GM23338 (cell line): ENCODE measurements at regions not wholly inside any gene's neighbourhood (a gene's known extent, or its start where the extent isn't known, plus 50 kb on each side); places are given as distances from the start of the nearest gene placed in this dataset.

Experiments
- CREB1 ChIP-seq: fragments of 250-450 bp; sonication (Bioruptor Pico); IDR thresholded peaks from 2 replicates; pipeline ENCODE4 v1.5.0; 2020; ENCODE audit warnings: low read depth, mild to moderate bottlenecking, moderate library complexity
- EZH2 ChIP-seq: fragments of 200-600 bp; sonication (generic); IDR thresholded peaks from one replicate; pipeline ENCODE4 v1.8.0; 2017; ENCODE audit warnings: antibody characterized with exemption, mild to moderate bottlenecking, low read depth; ENCODE audit not compliant: unreplicated experiment
- EZH2phosphoT487 ChIP-seq: fragments of 200-600 bp; sonication (generic); IDR thresholded peaks from one replicate; pipeline ENCODE4 v1.8.1; 2018; ENCODE audit warnings: antibody characterized with exemption; ENCODE audit not compliant: unreplicated experiment
- JUNB ChIP-seq: IDR thresholded peaks from one replicate; pipeline ENCODE4 v1.6.1; 2016; ENCODE audit warnings: antibody characterized with exemption; ENCODE audit not compliant: unreplicated experiment
- NANOG ChIP-seq: IDR thresholded peaks from 2 replicates; pipeline ENCODE4 v1.6.1; 2016; ENCODE audit warnings: antibody characterized with exemption, borderline replicate concordance
- POLR2AphosphoS5 ChIP-seq: IDR thresholded peaks from 2 replicates; pipeline ENCODE4 v1.6.1; 2016; ENCODE audit warnings: antibody characterized with exemption, low read depth
- ZNF114 ChIP-seq: fragments of 250-450 bp; sonication (Bioruptor Pico); IDR thresholded peaks from 2 replicates; pipeline ENCODE4 v1.5.0; 2020; ENCODE audit warnings: mild to moderate bottlenecking, moderate library complexity
- ZNF331 ChIP-seq: fragments of 250-450 bp; sonication (Bioruptor Pico); IDR thresholded peaks from 2 replicates; pipeline ENCODE4 v1.5.0; 2020; ENCODE audit warnings: low read depth, mild to moderate bottlenecking, moderate library complexity
- TF ChIP-seq, protein P1 (sequence below): IDR thresholded peaks from one replicate; pipeline ENCODE4 v1.6.1; 2018; ENCODE audit warnings: antibody characterized with exemption; ENCODE audit not compliant: unreplicated experiment
- TF ChIP-seq, protein P2 (sequence below), 2 experiments: fragments of 200-600 bp in 1 of 2; sonication (generic) in 1 of 2; conservative IDR thresholded peaks; 2 replicates each; pipeline versions ENCODE4 v1.5.1 to v1.6.1; 2016 to 2017; ENCODE audit warnings: antibody characterized with exemption in 2 of 2, low read depth in 2 of 2, mild to moderate bottlenecking in 2 of 2, moderate library complexity in 1 of 2
- TF ChIP-seq, protein P3 (sequence below): fragments of 250-450 bp; sonication (Bioruptor Pico); IDR thresholded peaks from 2 replicates; pipeline ENCODE4 v1.5.0; 2020; ENCODE audit warnings: mild to moderate bottlenecking, moderate library complexity
- TF ChIP-seq, protein P4 (sequence below): IDR thresholded peaks from 2 replicates; pipeline ENCODE4 v1.6.1; 2016; ENCODE audit warnings: antibody characterized with exemption

DNA sequence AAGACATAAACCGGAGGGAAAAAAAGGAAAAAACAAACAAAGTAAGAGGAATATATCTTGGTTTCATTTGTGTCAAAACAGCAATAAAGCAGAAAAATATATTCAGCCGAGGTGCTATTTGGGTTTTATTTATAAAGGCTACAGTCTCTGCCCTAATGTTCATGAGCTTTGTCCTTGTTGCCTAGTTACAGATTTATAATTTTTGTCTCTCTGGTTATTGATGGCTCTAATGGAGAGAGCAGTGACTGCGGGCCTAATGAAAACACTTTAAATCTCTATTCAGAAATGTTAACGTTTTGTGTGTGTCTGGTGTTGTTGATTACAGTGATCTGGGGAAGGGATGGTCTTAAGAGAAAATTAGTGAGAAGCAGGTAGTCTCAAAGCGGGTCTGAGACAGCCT lies 854.0 kb upstream of the LRRTM1 start:
- TF ChIP-seq, protein P1, sequence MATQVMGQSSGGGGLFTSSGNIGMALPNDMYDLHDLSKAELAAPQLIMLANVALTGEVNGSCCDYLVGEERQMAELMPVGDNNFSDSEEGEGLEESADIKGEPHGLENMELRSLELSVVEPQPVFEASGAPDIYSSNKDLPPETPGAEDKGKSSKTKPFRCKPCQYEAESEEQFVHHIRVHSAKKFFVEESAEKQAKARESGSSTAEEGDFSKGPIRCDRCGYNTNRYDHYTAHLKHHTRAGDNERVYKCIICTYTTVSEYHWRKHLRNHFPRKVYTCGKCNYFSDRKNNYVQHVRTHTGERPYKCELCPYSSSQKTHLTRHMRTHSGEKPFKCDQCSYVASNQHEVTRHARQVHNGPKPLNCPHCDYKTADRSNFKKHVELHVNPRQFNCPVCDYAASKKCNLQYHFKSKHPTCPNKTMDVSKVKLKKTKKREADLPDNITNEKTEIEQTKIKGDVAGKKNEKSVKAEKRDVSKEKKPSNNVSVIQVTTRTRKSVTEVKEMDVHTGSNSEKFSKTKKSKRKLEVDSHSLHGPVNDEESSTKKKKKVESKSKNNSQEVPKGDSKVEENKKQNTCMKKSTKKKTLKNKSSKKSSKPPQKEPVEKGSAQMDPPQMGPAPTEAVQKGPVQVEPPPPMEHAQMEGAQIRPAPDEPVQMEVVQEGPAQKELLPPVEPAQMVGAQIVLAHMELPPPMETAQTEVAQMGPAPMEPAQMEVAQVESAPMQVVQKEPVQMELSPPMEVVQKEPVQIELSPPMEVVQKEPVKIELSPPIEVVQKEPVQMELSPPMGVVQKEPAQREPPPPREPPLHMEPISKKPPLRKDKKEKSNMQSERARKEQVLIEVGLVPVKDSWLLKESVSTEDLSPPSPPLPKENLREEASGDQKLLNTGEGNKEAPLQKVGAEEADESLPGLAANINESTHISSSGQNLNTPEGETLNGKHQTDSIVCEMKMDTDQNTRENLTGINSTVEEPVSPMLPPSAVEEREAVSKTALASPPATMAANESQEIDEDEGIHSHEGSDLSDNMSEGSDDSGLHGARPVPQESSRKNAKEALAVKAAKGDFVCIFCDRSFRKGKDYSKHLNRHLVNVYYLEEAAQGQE: no peak
- TF ChIP-seq, protein P2, sequence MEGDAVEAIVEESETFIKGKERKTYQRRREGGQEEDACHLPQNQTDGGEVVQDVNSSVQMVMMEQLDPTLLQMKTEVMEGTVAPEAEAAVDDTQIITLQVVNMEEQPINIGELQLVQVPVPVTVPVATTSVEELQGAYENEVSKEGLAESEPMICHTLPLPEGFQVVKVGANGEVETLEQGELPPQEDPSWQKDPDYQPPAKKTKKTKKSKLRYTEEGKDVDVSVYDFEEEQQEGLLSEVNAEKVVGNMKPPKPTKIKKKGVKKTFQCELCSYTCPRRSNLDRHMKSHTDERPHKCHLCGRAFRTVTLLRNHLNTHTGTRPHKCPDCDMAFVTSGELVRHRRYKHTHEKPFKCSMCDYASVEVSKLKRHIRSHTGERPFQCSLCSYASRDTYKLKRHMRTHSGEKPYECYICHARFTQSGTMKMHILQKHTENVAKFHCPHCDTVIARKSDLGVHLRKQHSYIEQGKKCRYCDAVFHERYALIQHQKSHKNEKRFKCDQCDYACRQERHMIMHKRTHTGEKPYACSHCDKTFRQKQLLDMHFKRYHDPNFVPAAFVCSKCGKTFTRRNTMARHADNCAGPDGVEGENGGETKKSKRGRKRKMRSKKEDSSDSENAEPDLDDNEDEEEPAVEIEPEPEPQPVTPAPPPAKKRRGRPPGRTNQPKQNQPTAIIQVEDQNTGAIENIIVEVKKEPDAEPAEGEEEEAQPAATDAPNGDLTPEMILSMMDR (conservative IDR thresholded peaks at IDR 0.05; ENCODE audit: low read depth in 2 of 2): no peak
- TF ChIP-seq EZH2: no peak
- TF ChIP-seq EZH2phosphoT487: no peak
- no peak for TF ChIP-seq POLR2AphosphoS5
- TF ChIP-seq JUNB: no peak
- TF ChIP-seq CREB1 (CRISPR knock-in tag): no peak
- TF ChIP-seq ZNF114 (CRISPR knock-in tag): no peak
- no peak for TF ChIP-seq NANOG
- TF ChIP-seq, protein P3, sequence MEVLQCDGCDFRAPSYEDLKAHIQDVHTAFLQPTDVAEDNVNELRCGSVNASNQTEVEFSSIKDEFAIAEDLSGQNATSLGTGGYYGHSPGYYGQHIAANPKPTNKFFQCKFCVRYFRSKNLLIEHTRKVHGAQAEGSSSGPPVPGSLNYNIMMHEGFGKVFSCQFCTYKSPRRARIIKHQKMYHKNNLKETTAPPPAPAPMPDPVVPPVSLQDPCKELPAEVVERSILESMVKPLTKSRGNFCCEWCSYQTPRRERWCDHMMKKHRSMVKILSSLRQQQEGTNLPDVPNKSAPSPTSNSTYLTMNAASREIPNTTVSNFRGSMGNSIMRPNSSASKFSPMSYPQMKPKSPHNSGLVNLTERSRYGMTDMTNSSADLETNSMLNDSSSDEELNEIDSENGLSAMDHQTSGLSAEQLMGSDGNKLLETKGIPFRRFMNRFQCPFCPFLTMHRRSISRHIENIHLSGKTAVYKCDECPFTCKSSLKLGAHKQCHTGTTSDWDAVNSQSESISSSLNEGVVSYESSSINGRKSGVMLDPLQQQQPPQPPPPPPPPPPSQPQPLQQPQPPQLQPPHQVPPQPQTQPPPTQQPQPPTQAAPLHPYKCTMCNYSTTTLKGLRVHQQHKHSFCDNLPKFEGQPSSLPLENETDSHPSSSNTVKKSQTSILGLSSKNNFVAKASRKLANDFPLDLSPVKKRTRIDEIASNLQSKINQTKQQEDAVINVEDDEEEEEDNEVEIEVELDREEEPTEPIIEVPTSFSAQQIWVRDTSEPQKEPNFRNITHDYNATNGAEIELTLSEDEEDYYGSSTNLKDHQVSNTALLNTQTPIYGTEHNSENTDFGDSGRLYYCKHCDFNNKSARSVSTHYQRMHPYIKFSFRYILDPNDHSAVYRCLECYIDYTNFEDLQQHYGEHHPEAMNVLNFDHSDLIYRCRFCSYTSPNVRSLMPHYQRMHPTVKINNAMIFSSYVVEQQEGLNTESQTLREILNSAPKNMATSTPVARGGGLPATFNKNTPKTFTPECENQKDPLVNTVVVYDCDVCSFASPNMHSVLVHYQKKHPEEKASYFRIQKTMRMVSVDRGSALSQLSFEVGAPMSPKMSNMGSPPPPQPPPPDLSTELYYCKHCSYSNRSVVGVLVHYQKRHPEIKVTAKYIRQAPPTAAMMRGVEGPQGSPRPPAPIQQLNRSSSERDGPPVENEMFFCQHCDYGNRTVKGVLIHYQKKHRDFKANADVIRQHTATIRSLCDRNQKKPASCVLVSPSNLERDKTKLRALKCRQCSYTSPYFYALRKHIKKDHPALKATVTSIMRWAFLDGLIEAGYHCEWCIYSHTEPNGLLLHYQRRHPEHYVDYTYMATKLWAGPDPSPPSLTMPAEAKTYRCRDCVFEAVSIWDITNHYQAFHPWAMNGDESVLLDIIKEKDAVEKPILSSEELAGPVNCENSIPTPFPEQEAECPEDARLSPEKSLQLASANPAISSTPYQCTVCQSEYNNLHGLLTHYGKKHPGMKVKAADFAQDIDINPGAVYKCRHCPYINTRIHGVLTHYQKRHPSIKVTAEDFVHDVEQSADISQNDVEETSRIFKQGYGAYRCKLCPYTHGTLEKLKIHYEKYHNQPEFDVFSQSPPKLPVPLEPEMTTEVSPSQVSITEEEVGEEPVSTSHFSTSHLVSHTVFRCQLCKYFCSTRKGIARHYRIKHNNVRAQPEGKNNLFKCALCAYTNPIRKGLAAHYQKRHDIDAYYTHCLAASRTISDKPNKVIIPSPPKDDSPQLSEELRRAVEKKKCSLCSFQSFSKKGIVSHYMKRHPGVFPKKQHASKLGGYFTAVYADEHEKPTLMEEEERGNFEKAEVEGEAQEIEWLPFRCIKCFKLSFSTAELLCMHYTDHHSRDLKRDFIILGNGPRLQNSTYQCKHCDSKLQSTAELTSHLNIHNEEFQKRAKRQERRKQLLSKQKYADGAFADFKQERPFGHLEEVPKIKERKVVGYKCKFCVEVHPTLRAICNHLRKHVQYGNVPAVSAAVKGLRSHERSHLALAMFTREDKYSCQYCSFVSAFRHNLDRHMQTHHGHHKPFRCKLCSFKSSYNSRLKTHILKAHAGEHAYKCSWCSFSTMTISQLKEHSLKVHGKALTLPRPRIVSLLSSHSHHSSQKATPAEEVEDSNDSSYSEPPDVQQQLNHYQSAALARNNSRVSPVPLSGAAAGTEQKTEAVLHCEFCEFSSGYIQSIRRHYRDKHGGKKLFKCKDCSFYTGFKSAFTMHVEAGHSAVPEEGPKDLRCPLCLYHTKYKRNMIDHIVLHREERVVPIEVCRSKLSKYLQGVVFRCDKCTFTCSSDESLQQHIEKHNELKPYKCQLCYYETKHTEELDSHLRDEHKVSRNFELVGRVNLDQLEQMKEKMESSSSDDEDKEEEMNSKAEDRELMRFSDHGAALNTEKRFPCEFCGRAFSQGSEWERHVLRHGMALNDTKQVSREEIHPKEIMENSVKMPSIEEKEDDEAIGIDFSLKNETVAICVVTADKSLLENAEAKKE (CRISPR knock-in tag): no peak
- TF ChIP-seq ZNF331 (CRISPR knock-in tag): no peak
- TF ChIP-seq, protein P4, sequence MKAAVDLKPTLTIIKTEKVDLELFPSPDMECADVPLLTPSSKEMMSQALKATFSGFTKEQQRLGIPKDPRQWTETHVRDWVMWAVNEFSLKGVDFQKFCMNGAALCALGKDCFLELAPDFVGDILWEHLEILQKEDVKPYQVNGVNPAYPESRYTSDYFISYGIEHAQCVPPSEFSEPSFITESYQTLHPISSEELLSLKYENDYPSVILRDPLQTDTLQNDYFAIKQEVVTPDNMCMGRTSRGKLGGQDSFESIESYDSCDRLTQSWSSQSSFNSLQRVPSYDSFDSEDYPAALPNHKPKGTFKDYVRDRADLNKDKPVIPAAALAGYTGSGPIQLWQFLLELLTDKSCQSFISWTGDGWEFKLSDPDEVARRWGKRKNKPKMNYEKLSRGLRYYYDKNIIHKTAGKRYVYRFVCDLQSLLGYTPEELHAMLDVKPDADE: no peak
